ENCODE measurements at regions not wholly inside any gene's neighbourhood (a gene's known extent, or its start where the extent isn't known, plus 50 kb on each side); places are given as distances from the start of the nearest gene placed in this dataset.

- TF ChIP-seq SMC3 (conservative IDR thresholded peaks at IDR 0.05; ENCODE audit: poor library complexity) (no peak), EP300 (conservative IDR thresholded peaks at IDR 0.05; ENCODE audit: poor library complexity, severe bottlenecking) (no peak)
These were observed 191.3 kb downstream of the UBE3A start for GRCh38 chr15:25247407-25248038.
